Upper lobe of right lung (tissue), 1 donor: ENCODE measurements at regions not wholly inside any gene's neighbourhood (a gene's known extent, or its start where the extent isn't known, plus 50 kb on each side); places are given as distances from the start of the nearest gene placed in this dataset.

Experiments used
- ATAC-seq: fragments of 200-7000 bp; cut with Tn5 transposase; one replicate; pipeline ENCODE4 v1.9.1; 2020; ENCODE audit warnings: mild to moderate bottlenecking, moderate library complexity
- DNase-seq: peaks from one replicate; pipeline ENCODE4 v3.0.0-alpha.2; 2020
- H3K27ac ChIP-seq: fragments of 200-600 bp; one replicate; pipeline ENCODE4 v1.8.0; 2022
- H3K27me3 ChIP-seq: fragments of 200-600 bp; one replicate; pipeline ENCODE4 v1.8.0; 2022; ENCODE audit warnings: mild to moderate bottlenecking
- H3K36me3 ChIP-seq: fragments of 200-600 bp; one replicate; pipeline ENCODE4 v1.8.0; 2022
- H3K4me1 ChIP-seq: fragments of 200-600 bp; one replicate; pipeline ENCODE4 v1.8.0; 2022
- H3K4me3 ChIP-seq: fragments of 200-600 bp; one replicate; pipeline ENCODE4 v1.8.0; 2022; ENCODE audit warnings: mild to moderate bottlenecking
- H3K9me3 ChIP-seq: fragments of 200-600 bp; one replicate; pipeline ENCODE4 v1.8.0; 2022
- CTCF ChIP-seq: fragments of 200-600 bp; IDR thresholded peaks from one replicate; pipeline ENCODE4 v1.8.0; 2022; ENCODE audit warnings: antibody characterized with exemption
- intact Hi-C: fragments of 100-400 bp; cut with DNase I; formaldehyde crosslinking; loops from one replicate; pipeline ENCODE4 v1.11.0; 2022
- donor health status: DM: no; HTN: yes; CAD: no; lungs with severe emphysema.

- DNase-seq: no peak
- intact Hi-C loops: no loop called here
- H3K4me3 ChIP-seq: no peak overlapping the region
- H3K27me3 ChIP-seq: peaks cover 9% of the 10 kb centered on the region
- no peaks in the 10 kb centered on the region for H3K36me3 ChIP-seq
- H3K4me1 ChIP-seq: no peaks in the 10 kb centered on the region
- no peaks in the 10 kb centered on the region for H3K9me3 ChIP-seq
- no peak overlapping the region for H3K27ac ChIP-seq
- no peak for ATAC-seq
- no peak for TF ChIP-seq CTCF
These were observed 249.1 kb downstream of the CTTN start for GRCh38 chr11:70647188-70648166.

- H3K27ac ChIP-seq: no peak overlapping the region
- intact Hi-C loops: no loop called here
- H3K36me3 ChIP-seq: no peaks in the 10 kb centered on the region
- DNase-seq (peak; percentile 71), ATAC-seq (peak; percentile 91)
- TF ChIP-seq CTCF: no peak
- no peaks in the 10 kb centered on the region for H3K27me3 ChIP-seq
- H3K9me3 ChIP-seq: no peaks in the 10 kb centered on the region
- H3K4me3 ChIP-seq: no peak overlapping the region
- H3K4me1 ChIP-seq: no peaks in the 10 kb centered on the region
These were observed 252.0 kb downstream of the CTTN start for GRCh38 chr11:70650075-70650909.

- H3K9me3 ChIP-seq: no peaks in the 10 kb centered on the region
- intact Hi-C loops: no loop called here
- no peak overlapping the region for H3K27ac ChIP-seq
- no peaks in the 10 kb centered on the region for H3K4me1 ChIP-seq
- no peaks in the 10 kb centered on the region for H3K36me3 ChIP-seq
- H3K4me3 ChIP-seq: no peak overlapping the region
- no peak for TF ChIP-seq CTCF
- DNase-seq (no peak), ATAC-seq (no peak)
- no peaks in the 10 kb centered on the region for H3K27me3 ChIP-seq
These were observed 252.7 kb downstream of the CTTN start for GRCh38 chr11:70651031-70651430.

GRCh38 chr11:70654016-70654415 is 255.7 kb downstream of the CTTN start:
- H3K36me3 ChIP-seq: no peaks in the 10 kb centered on the region
- no peak for TF ChIP-seq CTCF
- no peak for ATAC-seq
- H3K27me3 ChIP-seq: no peaks in the 10 kb centered on the region
- no peak overlapping the region for H3K4me3 ChIP-seq
- no peak for DNase-seq
- intact Hi-C loops: no loop called here
- H3K9me3 ChIP-seq: no peaks in the 10 kb centered on the region
- H3K4me1 ChIP-seq: no peaks in the 10 kb centered on the region
- no peak overlapping the region for H3K27ac ChIP-seq

GRCh38 chr11:70655816-70656215 is 257.5 kb downstream of the CTTN start:
- Histone ChIP-seq H3K27me3 (no peaks in the 10 kb centered on the region), H3K27ac (no peak overlapping the region), H3K4me1 (no peaks in the 10 kb centered on the region), H3K9me3 (no peaks in the 10 kb centered on the region), H3K36me3 (no peaks in the 10 kb centered on the region), H3K4me3 (no peak overlapping the region)
- no peak for ATAC-seq
- DNase-seq: no peak
- intact Hi-C loops: no loop called here
- no peak for TF ChIP-seq CTCF
